HG03103 (cell line): ENCODE measurements at regions not wholly inside any gene's neighbourhood (a gene's known extent, or its start where the extent isn't known, plus 50 kb on each side); places are given as distances from the start of the nearest gene placed in this dataset.

Experiments used
- ATAC-seq: cut with Tn5 transposase; IDR thresholded peaks from one replicate; pipeline ENCODE4 v1.9.1; 2021; ENCODE audit warnings: low read depth; ENCODE audit not compliant: unreplicated experiment

GRCh38 chr2:118223992-118224894 is 136.0 kb downstream of the INSIG2 start:
- ATAC-seq: peak; percentile 51

GRCh38 chr2:118223511-118223991 is 135.3 kb downstream of the INSIG2 start:
- no peak for ATAC-seq

GRCh38 chr2:118222672-118223421 is 134.6 kb downstream of the INSIG2 start:
- no peak for ATAC-seq

GRCh38 chr2:118222273-118222594 is 134.0 kb downstream of the INSIG2 start:
- ATAC-seq: no peak

GRCh38 chr2:118221536-118222272 is 133.4 kb downstream of the INSIG2 start:
- peak; percentile 54 for ATAC-seq

GRCh38 chr2:118219611-118220010 is 131.3 kb downstream of the INSIG2 start:
- ATAC-seq: no peak

GRCh38 chr2:118216224-118216623 is 128.0 kb downstream of the INSIG2 start:
- ATAC-seq: no peak

- no peak for ATAC-seq
Measured at GRCh38 chr2:118209727-118210126, 121.5 kb downstream of the INSIG2 start.

- no peak for ATAC-seq
Measured at GRCh38 chr2:118207889-118208288, 119.6 kb downstream of the INSIG2 start.

- peak; percentile 92 for ATAC-seq
Measured at GRCh38 chr2:118202707-118203303, 114.5 kb downstream of the INSIG2 start.

- ATAC-seq: no peak
Measured at GRCh38 chr2:118198268-118198667, 110.0 kb downstream of the INSIG2 start.

- no peak for ATAC-seq
Measured at GRCh38 chr2:118197011-118197675, 108.9 kb downstream of the INSIG2 start.

GRCh38 chr2:118190474-118190873 is 102.2 kb downstream of the INSIG2 start:
- ATAC-seq: no peak

- ATAC-seq: no peak
Measured at GRCh38 chr2:118186858-118187254, 98.6 kb downstream of the INSIG2 start.

GRCh38 chr2:118186110-118186857 is 98.0 kb downstream of the INSIG2 start:
- ATAC-seq: peak; percentile 85

- peak; percentile 74 for ATAC-seq
Measured at GRCh38 chr2:118185210-118186109, 97.2 kb downstream of the INSIG2 start.

GRCh38 chr2:118183381-118183780 is 95.1 kb downstream of the INSIG2 start:
- ATAC-seq: no peak

GRCh38 chr2:118179445-118179844 is 91.2 kb downstream of the INSIG2 start:
- ATAC-seq: no peak
